Activated CD4-positive, alpha-beta T cell treated with anti-CD3 and anti-CD28 coated beads for 36 hours (primary cell): ENCODE measurements at regions not wholly inside any gene's neighbourhood (a gene's known extent, or its start where the extent isn't known, plus 50 kb on each side); places are given as distances from the start of the nearest gene placed in this dataset.

ENCODE experiments used
- ATAC-seq: fragments of 200-7000 bp; cut with Tn5 transposase; one replicate; pipeline ENCODE4 v1.10.0; 2021; ENCODE audit warnings: mild to moderate bottlenecking, moderate library complexity
- CTCF ChIA-PET: fragments of 350-600 bp; sonication (Branson Sonifier 250); formaldehyde crosslinking; loops from one replicate; lab custom pipeline; 2021; ENCODE audit warnings: antibody characterized with exemption; lab: Charles Lee
- POLR2A ChIA-PET: fragments of 350-600 bp; sonication (Branson Sonifier 250); formaldehyde crosslinking; loops from one replicate; lab custom pipeline; 2021; ENCODE audit warnings: antibody characterized with exemption, inconsistent platforms; lab: Charles Lee
- DNase-seq: peaks from one replicate; pipeline ENCODE4 v3.0.0-alpha.2; 2020
- H3K27ac Mint-ChIP-seq: one replicate; pipeline ENCODE4 v1.8.0; 2021; ENCODE audit warnings: mixed read lengths
- H3K27me3 Mint-ChIP-seq: one replicate; pipeline ENCODE4 v1.8.0; 2021; ENCODE audit warnings: mixed read lengths
- H3K36me3 Mint-ChIP-seq: one replicate; pipeline ENCODE4 v1.8.0; 2021; ENCODE audit warnings: low read depth, mixed read lengths
- H3K4me1 Mint-ChIP-seq: one replicate; pipeline ENCODE4 v1.8.0; 2021; ENCODE audit warnings: mixed read lengths
- H3K4me3 Mint-ChIP-seq: one replicate; pipeline ENCODE4 v1.8.0; 2021; ENCODE audit warnings: mild to moderate bottlenecking, moderate library complexity, mixed read lengths
- H3K9me3 Mint-ChIP-seq: one replicate; pipeline ENCODE4 v1.8.0; 2021; ENCODE audit warnings: low read depth, mixed read lengths
- intact Hi-C, 2 experiments: fragments of 100-400 bp; cut with DNase I in 1 of 2; cut with micrococcal nuclease in 1 of 2; formaldehyde crosslinking; loops; one replicate each; pipeline versions ENCODE4 v1.14.2 to v1.15.1; 2022 to 2024; cut with DNase I, micrococcal nuclease

GRCh38 chr22:49156662-49157285, 670.9 kb downstream of the BRD1 start:
- POLR2A ChIA-PET: no interaction called here
- no peak overlapping the region for H3K27ac Mint-ChIP-seq
- intact Hi-C loops: no loop called here
- ATAC-seq: no peak
- peaks cover 1% of the 10 kb centered on the region for H3K9me3 Mint-ChIP-seq
- DNase-seq: no peak
- H3K27me3 Mint-ChIP-seq: no peaks in the 10 kb centered on the region
- H3K36me3 Mint-ChIP-seq: no peaks in the 10 kb centered on the region
- H3K4me3 Mint-ChIP-seq: no peak overlapping the region
- CTCF ChIA-PET: no interaction called here
- H3K4me1 Mint-ChIP-seq: no peaks in the 10 kb centered on the region

- intact Hi-C loops: no loop called here
- no peak for ATAC-seq
- CTCF ChIA-PET: no interaction called here
- Mint-ChIP-seq H3K27me3 (peaks cover 2% of the 10 kb centered on the region), H3K9me3 (peaks cover 1% of the 10 kb centered on the region), H3K4me1 (no peaks in the 10 kb centered on the region), H3K4me3 (no peak overlapping the region), H3K36me3 (no peaks in the 10 kb centered on the region), H3K27ac (no peak overlapping the region)
- DNase-seq: no peak
- POLR2A ChIA-PET: no interaction called here
Measured at GRCh38 chr22:49155770-49156580, 671.7 kb downstream of the BRD1 start.

- CTCF ChIA-PET: no interaction called here
- H3K36me3 Mint-ChIP-seq: no peaks in the 10 kb centered on the region
- DNase-seq (no peak), ATAC-seq (no peak)
- H3K27me3 Mint-ChIP-seq: peaks cover 2% of the 10 kb centered on the region
- intact Hi-C loops: no loop called here
- POLR2A ChIA-PET: no interaction called here
- peaks cover 1% of the 10 kb centered on the region for H3K9me3 Mint-ChIP-seq
- no peak overlapping the region for H3K27ac Mint-ChIP-seq
- H3K4me1 Mint-ChIP-seq: no peaks in the 10 kb centered on the region
- no peak overlapping the region for H3K4me3 Mint-ChIP-seq
Measured at GRCh38 chr22:49155039-49155769, 672.5 kb downstream of the BRD1 start.

GRCh38 chr22:49154433-49154832, 673.2 kb downstream of the BRD1 start:
- Mint-ChIP-seq H3K27me3 (peaks cover 2% of the 10 kb centered on the region), H3K36me3 (no peaks in the 10 kb centered on the region), H3K27ac (no peak overlapping the region), H3K4me3 (no peak overlapping the region), H3K9me3 (peaks cover 1% of the 10 kb centered on the region), H3K4me1 (no peaks in the 10 kb centered on the region)
- intact Hi-C loops: no loop called here
- ATAC-seq: no peak
- POLR2A ChIA-PET: no interaction called here
- no peak for DNase-seq
- CTCF ChIA-PET: no interaction called here

GRCh38 chr22:49153921-49154320, 673.8 kb downstream of the BRD1 start:
- Mint-ChIP-seq H3K4me3 (no peak overlapping the region), H3K9me3 (peaks cover 1% of the 10 kb centered on the region), H3K4me1 (no peaks in the 10 kb centered on the region), H3K36me3 (no peaks in the 10 kb centered on the region), H3K27ac (no peak overlapping the region), H3K27me3 (peaks cover 3% of the 10 kb centered on the region)
- ChIA-PET CTCF (no interaction called here), POLR2A (no interaction called here)
- DNase-seq: no peak
- no peak for ATAC-seq
- intact Hi-C loops: no loop called here

GRCh38 chr22:49152939-49153770, 674.5 kb downstream of the BRD1 start:
- Mint-ChIP-seq H3K27me3 (peaks cover 3% of the 10 kb centered on the region), H3K27ac (no peak overlapping the region), H3K36me3 (no peaks in the 10 kb centered on the region), H3K9me3 (peaks cover 1% of the 10 kb centered on the region), H3K4me3 (no peak overlapping the region), H3K4me1 (no peaks in the 10 kb centered on the region)
- no peak for ATAC-seq
- no peak for DNase-seq
- POLR2A ChIA-PET: no interaction called here
- CTCF ChIA-PET: no interaction called here
- intact Hi-C loops: no loop called here

GRCh38 chr22:49152127-49152938, 675.3 kb downstream of the BRD1 start:
- ChIA-PET CTCF (no interaction called here), POLR2A (no interaction called here)
- Mint-ChIP-seq H3K27ac (no peak overlapping the region), H3K4me1 (no peaks in the 10 kb centered on the region), H3K27me3 (peaks cover 7% of the 10 kb centered on the region), H3K36me3 (no peaks in the 10 kb centered on the region), H3K9me3 (peaks cover 1% of the 10 kb centered on the region), H3K4me3 (no peak overlapping the region)
- ATAC-seq (no peak), DNase-seq (no peak)
- intact Hi-C loops: no loop called here

GRCh38 chr22:49151256-49152126, 676.2 kb downstream of the BRD1 start:
- Mint-ChIP-seq H3K9me3 (peaks cover 1% of the 10 kb centered on the region), H3K27ac (no peak overlapping the region), H3K4me1 (no peaks in the 10 kb centered on the region), H3K27me3 (peaks cover 7% of the 10 kb centered on the region), H3K4me3 (no peak overlapping the region), H3K36me3 (no peaks in the 10 kb centered on the region)
- POLR2A ChIA-PET: no interaction called here
- DNase-seq: no peak
- CTCF ChIA-PET: no interaction called here
- intact Hi-C loops: no loop called here
- no peak for ATAC-seq

GRCh38 chr22:49150801-49151221, 676.9 kb downstream of the BRD1 start:
- H3K9me3 Mint-ChIP-seq: peaks cover under 1% of the 10 kb centered on the region
- H3K36me3 Mint-ChIP-seq: no peaks in the 10 kb centered on the region
- ChIA-PET CTCF (no interaction called here), POLR2A (no interaction called here)
- H3K4me1 Mint-ChIP-seq: no peaks in the 10 kb centered on the region
- no peak for ATAC-seq
- no peak overlapping the region for H3K27ac Mint-ChIP-seq
- intact Hi-C loops: no loop called here
- peaks cover 7% of the 10 kb centered on the region for H3K27me3 Mint-ChIP-seq
- no peak overlapping the region for H3K4me3 Mint-ChIP-seq
- no peak for DNase-seq
